Activated CD4-positive, alpha-beta T cell treated with anti-CD3 and anti-CD28 coated beads, Interleukin-2, Interleukin-4, amounts not matched to agents 100 ng/mL and 50 ng/mL, durations not matched to agents 16 hours and 8 hours (primary cell): ENCODE measurements at regions not wholly inside any gene's neighbourhood (a gene's known extent, or its start where the extent isn't known, plus 50 kb on each side); places are given as distances from the start of the nearest gene placed in this dataset.
"Not testable (repeated sequence)": the region's sequence is repeated elsewhere in the genome, so short reads cannot be mapped to it uniquely, and the experiment has no call there.

Experiments
- DNase-seq: peaks from one replicate; pipeline ENCODE4 v3.0.0-alpha.2; 2020; ENCODE audit warnings: low spot score

- no peak for DNase-seq
Observed at GRCh38 chr4:164212134-164212533, 541.8 kb upstream of the SMIM31 start.

- no peak for DNase-seq
Observed at GRCh38 chr4:164212714-164213113, 541.2 kb upstream of the SMIM31 start.

GRCh38 chr4:164215113-164215741 is 538.7 kb upstream of the SMIM31 start:
- DNase-seq = no peak

DNA sequence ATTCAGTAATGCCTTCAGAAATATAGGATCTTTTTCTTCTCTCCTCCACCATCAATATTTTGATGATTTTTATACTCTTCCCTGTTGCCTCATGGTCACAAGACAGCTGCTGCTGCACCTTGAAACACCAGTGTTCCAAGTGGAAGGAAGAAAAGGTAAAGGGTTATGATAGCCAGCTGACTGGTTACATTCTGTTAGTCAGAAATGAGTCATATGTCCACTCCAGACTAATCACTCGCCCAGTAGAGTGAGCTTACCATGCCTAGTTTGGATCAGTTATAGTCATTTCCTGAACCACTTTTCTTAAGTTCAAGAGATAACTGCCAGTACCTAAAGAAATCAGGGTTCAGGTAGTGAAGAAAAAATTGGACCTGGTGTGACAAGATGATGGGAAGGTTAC is 532.3 kb upstream of the SMIM31 start:
- DNase-seq = no peak

DNA sequence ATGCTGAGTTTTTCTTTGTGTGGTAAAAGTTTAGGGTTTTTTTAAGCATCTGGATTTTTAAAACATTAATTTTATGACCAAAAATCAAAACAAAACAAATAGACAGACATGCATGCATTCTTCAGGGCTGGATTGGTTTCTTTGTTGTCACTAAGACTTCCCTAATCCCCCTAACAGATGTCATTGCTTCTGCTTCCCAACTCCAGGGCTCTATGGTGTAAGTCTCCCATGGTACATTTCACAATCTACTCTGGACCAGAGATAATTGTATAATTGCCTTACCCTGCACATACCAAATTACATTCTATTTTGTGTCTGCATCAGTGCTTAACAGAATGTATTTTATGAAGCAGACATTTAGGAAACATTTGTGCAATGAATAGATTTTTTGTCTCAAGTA is 529.1 kb upstream of the SMIM31 start:
- no peak for DNase-seq

DNA sequence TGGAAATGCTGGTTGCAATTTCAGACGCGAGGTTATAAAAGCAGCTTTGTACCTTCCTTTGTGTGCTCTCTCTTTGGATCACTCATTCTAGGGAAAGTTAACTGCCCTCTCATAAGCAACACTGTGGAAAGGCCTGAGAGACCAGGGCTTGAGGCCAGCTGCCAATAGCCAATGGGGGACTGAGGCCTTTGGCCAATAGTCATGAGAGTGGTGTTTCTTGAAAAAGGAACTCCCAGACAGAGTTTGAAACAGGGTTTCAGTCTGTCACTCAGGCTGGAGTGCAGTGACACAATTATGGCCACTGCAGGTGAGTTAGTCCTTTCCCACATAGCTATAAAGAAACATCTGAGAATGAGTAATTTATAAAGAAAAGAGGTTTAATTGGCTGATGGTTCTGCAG is 524.7 kb upstream of the SMIM31 start:
- DNase-seq = no peak

- no peak for DNase-seq
Observed at GRCh38 chr4:164239433-164239832, 514.5 kb upstream of the SMIM31 start.

GRCh38 chr4:164239976-164240375 is 514.0 kb upstream of the SMIM31 start:
- DNase-seq = no peak

- no peak for DNase-seq
Observed at GRCh38 chr4:164251257-164251656, 502.7 kb upstream of the SMIM31 start.

DNA sequence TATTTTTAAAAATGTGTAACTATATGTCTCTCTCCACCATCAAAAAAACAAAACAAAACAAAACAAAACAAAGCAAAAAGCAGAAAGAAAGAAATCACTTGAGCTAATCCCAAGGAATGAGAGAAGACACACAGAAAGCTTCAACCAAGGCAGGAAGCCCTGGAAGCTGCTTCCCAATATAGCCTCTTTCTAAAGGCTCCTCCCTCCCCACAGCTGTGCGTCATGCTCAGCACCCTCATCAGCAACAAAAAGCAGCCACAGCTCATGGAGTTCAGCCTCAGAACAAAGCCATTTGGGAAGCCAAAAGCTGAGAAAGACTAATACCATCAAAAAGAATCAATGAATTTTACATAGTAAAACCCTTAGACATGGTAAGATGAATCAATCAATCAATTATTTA is 501.6 kb upstream of the SMIM31 start:
- DNase-seq = no peak

DNA sequence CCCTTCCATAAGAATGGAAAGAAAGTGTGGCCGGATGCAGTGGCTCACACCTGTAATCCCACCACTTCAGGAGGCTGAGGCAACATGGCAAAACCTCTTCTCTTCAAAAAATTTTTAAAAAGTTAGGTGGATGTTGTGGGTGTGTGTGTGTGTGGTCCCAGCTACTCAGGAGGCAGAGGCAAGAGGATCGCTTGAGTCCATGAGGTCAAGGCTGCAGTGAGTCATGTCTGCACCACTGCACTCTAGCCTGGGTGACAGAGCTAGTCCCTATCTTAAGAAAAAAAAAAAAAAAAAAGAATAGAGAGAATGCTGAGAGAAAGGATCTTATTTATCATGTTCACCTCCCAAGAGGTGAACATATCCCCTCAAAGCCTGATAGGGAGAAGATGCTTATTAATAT is 492.1 kb upstream of the SMIM31 start:
- no peak for DNase-seq

GRCh38 chr4:164262508-164262907 is 491.4 kb upstream of the SMIM31 start:
- not testable (repeated sequence) for DNase-seq

GRCh38 chr4:164277414-164277813 is 476.5 kb upstream of the SMIM31 start:
- DNase-seq = not testable (repeated sequence)

DNA sequence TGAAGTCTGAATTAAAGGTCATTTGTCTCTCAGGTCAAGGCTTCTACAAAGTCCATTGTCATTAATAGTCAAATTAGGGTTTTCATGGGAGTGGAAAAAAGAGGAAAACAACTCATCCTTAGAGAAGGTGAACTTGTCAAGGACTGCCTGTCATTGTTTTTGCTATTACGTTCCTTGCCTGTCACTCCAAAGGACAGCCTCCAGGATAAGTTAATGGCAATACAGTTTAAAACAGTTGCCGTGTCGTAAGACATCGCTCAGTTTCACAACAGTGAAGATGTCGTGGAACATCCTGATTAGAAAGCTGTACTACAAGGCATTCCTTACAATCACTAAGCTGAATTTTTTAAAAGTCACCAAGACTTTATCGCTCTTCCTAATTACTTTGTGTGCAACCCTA is 466.8 kb upstream of the SMIM31 start:
- DNase-seq = no peak

GRCh38 chr4:164288578-164288977 is 465.4 kb upstream of the SMIM31 start:
- DNase-seq = no peak

DNA sequence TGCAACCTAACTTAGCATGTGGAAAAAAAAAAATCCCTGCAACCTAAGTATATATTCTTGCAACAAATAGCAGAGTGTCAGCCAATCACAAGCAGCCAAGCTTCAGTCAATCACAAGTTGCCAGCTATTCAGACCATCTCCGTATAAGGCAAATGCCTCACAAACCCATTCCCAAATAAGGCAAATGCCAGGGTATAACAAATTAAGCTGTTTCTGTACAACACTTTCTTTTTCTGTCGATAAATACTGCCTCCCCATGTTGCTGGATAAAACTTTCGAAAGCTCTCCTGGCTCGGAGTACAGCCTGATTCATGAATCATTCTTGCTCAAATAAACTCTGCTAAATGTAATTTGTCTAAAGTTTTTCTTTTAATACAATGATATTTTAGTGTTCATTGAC is 460.7 kb upstream of the SMIM31 start:
- no peak for DNase-seq

- DNase-seq = no peak
Observed at GRCh38 chr4:164293743-164294142, 460.2 kb upstream of the SMIM31 start.

DNA sequence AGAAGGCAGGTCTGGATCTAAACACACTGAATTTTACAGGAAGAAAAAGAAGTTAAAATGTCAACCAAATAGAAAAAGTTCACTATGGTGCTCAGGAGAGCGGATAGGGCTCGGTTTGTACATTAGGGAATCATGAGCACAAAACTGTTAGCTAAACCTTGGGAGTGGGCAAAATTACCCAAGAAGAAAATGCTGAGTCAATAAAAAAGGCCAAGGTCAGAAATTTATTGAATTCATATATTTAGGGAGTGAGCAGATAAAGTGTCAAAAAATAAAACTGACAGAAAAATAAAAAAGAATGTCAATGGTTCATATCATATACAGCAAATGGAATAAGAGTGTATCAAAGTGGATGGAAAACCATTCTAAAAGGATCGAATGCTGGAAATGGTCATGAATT is 452.5 kb upstream of the SMIM31 start:
- DNase-seq = no peak

DNA sequence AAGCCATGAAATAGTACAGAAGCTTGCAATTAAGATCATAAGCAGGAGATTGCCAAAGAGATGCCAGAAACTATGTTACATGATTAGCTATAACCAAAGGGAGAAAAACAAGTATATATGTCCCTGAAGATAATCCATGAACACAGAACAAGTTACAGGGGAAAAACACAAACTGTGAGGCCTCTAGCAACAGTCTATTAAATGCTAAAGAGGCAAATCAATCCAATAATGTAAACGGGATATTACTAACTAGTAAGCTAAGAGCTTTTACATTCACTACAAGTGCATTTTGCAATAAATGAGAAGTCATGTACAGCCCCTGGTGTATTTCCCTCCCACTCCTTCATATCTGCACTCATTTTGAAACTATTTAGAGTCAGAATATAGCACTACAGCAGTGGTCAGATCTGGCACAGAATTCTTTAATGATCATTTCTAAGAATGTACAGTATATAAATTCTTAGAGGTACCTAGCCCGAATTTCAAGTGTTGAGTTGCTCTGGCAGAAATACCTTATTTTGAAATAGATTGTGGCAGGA is 449.8 kb upstream of the SMIM31 start:
- DNase-seq = peak; percentile 0

DNA sequence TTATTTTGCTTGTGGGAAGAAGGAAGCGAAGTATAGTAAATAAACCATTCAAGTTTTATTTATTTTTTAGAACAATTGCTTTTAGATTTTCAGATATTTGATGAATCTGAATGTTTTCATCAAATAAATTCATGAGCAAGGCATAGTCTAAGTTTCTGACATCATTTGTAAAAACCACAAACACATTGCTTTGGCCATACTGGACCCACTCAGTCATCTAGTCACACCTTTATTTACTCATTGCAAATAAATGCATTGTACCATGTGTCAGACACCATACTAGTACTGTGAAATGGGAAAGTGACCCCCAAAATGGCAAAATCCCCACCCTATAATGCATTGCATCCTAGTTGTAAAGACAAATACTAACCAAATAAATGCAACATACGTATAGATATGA is 449.1 kb upstream of the SMIM31 start:
- DNase-seq = no peak

DNA sequence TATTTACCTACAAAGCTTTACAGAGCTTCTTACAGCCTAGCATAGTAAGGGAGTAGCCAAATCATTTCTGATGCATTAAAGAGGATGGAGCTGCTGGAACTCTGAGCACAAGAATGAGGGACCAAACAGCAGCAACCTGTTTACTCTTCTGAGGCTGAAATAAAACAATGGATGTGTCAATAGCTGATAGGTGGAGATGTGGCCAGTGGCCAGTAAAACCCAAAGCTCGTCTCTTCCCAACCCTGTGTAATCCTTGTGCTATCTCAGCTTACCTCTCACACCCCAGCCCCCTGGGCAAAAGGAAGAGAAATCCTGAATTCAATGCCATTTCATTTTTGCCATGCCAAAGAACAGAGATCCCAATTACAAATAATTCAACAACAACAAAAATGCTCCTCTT is 446.7 kb upstream of the SMIM31 start:
- no peak for DNase-seq

GRCh38 chr4:164312671-164313070 is 441.3 kb upstream of the SMIM31 start:
- no peak for DNase-seq

- DNase-seq = no peak
Observed at GRCh38 chr4:164313853-164314252, 440.1 kb upstream of the SMIM31 start.

DNA sequence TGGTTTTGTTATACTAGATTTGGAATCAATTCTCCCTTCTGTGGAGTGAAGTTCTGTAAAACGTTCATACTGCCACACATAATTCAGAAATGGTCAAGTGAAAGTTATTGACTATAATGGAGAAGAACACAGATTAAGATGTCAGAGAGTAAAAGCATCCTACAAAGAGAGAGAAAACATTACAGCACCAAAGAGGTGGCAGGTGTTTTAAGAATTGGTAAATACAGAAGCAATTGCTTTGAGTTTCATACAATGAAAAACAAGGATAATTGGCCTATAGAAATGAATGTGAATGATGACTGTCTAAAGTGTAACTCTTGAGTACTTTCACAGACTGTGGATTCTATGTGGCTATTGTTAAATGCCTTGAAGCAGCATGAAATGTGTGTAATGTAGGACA is 435.6 kb upstream of the SMIM31 start:
- DNase-seq = no peak
